Osteocyte (in vitro differentiated cells): ENCODE measurements at regions not wholly inside any gene's neighbourhood (a gene's known extent, or its start where the extent isn't known, plus 50 kb on each side); places are given as distances from the start of the nearest gene placed in this dataset.

Experiments
- DNase-seq: peaks from one replicate; pipeline ENCODE4 v3.0.0; 2021; ENCODE audit warnings: mixed read lengths; ENCODE audit not compliant: unreplicated experiment; ENCODE audit errors: extremely low spot score
- H3K27ac Mint-ChIP-seq: one replicate; pipeline ENCODE4 v1.8.0; 2021; ENCODE audit warnings: mild to moderate bottlenecking, mixed read lengths; ENCODE audit not compliant: unreplicated experiment
- H3K27me3 Mint-ChIP-seq: one replicate; pipeline ENCODE4 v1.8.0; 2021; ENCODE audit warnings: mixed read lengths; ENCODE audit not compliant: unreplicated experiment
- H3K36me3 Mint-ChIP-seq: one replicate; pipeline ENCODE4 v1.8.0; 2021; ENCODE audit warnings: mixed read lengths; ENCODE audit not compliant: unreplicated experiment
- H3K4me1 Mint-ChIP-seq: one replicate; pipeline ENCODE4 v1.8.0; 2021; ENCODE audit warnings: mixed read lengths; ENCODE audit not compliant: unreplicated experiment
- H3K4me3 Mint-ChIP-seq: one replicate; pipeline ENCODE4 v1.8.0; 2021; ENCODE audit warnings: mild to moderate bottlenecking, moderate library complexity, mixed read lengths; ENCODE audit not compliant: unreplicated experiment
- H3K9me3 Mint-ChIP-seq: one replicate; pipeline ENCODE4 v1.8.0; 2021; ENCODE audit warnings: mixed read lengths; ENCODE audit not compliant: unreplicated experiment
- TF ChIP-seq, protein P1 (sequence below): fragments of 200-600 bp; sonication (generic); IDR thresholded peaks from 2 replicates; pipeline ENCODE4 v1.5.0; 2021; ENCODE audit warnings: antibody characterized with exemption, mild to moderate bottlenecking, moderate library complexity

DNA sequence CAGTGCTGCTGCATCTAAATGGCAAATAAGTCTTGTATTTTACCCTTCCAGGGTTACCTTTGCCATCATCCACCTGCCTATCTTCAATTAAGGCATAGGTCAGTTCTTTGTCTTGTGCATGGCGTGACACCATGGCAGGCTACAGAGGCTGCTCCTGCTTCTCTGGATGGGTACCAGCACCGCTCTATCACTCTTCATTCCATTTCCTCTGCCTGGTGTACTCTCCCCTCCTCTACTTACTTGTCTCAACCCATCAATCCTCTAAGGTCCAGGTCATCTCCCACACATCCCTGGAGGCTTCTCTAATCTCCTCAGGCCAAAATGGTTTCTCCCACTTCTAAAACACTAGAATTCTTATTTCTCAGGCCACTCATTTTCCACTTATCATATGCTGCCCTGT lies 257.5 kb downstream of the BARHL2 start:
- no peak overlapping the region for H3K27ac Mint-ChIP-seq
- DNase-seq = no peak
- H3K9me3 Mint-ChIP-seq = no peaks in the 10 kb centered on the region
- H3K4me3 Mint-ChIP-seq = no peak overlapping the region
- TF ChIP-seq, protein P1, sequence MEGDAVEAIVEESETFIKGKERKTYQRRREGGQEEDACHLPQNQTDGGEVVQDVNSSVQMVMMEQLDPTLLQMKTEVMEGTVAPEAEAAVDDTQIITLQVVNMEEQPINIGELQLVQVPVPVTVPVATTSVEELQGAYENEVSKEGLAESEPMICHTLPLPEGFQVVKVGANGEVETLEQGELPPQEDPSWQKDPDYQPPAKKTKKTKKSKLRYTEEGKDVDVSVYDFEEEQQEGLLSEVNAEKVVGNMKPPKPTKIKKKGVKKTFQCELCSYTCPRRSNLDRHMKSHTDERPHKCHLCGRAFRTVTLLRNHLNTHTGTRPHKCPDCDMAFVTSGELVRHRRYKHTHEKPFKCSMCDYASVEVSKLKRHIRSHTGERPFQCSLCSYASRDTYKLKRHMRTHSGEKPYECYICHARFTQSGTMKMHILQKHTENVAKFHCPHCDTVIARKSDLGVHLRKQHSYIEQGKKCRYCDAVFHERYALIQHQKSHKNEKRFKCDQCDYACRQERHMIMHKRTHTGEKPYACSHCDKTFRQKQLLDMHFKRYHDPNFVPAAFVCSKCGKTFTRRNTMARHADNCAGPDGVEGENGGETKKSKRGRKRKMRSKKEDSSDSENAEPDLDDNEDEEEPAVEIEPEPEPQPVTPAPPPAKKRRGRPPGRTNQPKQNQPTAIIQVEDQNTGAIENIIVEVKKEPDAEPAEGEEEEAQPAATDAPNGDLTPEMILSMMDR = no peak
- H3K27me3 Mint-ChIP-seq = peaks cover 3% of the 10 kb centered on the region
- no peaks in the 10 kb centered on the region for H3K36me3 Mint-ChIP-seq
- H3K4me1 Mint-ChIP-seq = no peaks in the 10 kb centered on the region

DNA sequence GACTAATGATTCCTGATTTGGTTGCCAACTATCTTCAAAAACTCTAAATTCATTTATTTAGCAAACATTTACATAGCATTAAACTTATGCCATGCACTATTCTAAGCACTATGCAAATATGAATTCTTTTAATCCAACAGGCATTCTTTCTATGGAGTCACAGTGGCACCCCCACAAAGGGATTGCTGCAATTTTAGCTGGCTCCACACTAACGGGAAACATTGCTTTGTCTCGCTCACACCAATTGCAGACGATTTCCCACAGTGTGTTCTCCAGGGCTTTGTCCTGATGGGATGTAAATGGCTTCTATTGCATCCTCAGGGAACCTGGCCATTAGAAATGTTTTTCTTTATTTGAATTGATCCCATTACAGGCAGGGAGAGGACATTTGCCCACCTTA lies 259.1 kb downstream of the BARHL2 start:
- no peak overlapping the region for H3K4me3 Mint-ChIP-seq
- H3K27ac Mint-ChIP-seq = no peak overlapping the region

DNA sequence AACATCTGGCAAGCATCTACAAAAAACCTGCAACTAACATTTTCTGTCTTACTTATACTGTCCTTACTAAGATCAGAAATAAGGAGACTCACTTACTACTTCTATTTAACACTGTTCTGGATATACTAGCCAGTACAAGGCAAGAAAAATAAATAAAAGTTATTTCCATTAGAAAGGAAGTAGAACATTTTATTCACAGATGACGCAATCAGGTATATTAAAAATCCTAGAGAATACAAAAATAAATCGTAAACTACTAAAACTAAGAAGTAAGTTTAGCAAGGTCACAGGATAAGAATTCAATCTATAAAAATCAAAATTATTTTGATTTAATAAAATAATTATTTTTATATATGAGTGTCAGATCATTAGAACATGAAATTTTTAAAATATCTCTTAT lies 264.6 kb downstream of the BARHL2 start:
- no peaks in the 10 kb centered on the region for H3K4me1 Mint-ChIP-seq
- TF ChIP-seq, protein P1 = no peak
- no peak for DNase-seq
- H3K36me3 Mint-ChIP-seq = no peaks in the 10 kb centered on the region
- H3K4me3 Mint-ChIP-seq = no peak overlapping the region
- H3K9me3 Mint-ChIP-seq = no peaks in the 10 kb centered on the region
- no peak overlapping the region for H3K27ac Mint-ChIP-seq
- H3K27me3 Mint-ChIP-seq = peaks cover 14% of the 10 kb centered on the region

More for the DNA sequence above, 259.1 kb downstream of the BARHL2 start:
- DNase-seq = no peak
- TF ChIP-seq, protein P1 = no peak
- no peaks in the 10 kb centered on the region for H3K36me3 Mint-ChIP-seq
- no peaks in the 10 kb centered on the region for H3K9me3 Mint-ChIP-seq
- H3K4me1 Mint-ChIP-seq = no peaks in the 10 kb centered on the region
- H3K27me3 Mint-ChIP-seq = peaks cover 5% of the 10 kb centered on the region

GRCh38 chr1:90443354-90443753 lies 273.7 kb downstream of the BARHL2 start:
- Mint-ChIP-seq H3K27ac (no peak overlapping the region), H3K27me3 (peaks cover 4% of the 10 kb centered on the region), H3K4me1 (no peaks in the 10 kb centered on the region), H3K9me3 (no peaks in the 10 kb centered on the region), H3K36me3 (no peaks in the 10 kb centered on the region), H3K4me3 (no peak overlapping the region)
- TF ChIP-seq, protein P1 = no peak
- no peak for DNase-seq

GRCh38 chr1:90435351-90435750 lies 281.8 kb downstream of the BARHL2 start:
- H3K36me3 Mint-ChIP-seq = no peaks in the 10 kb centered on the region
- H3K4me3 Mint-ChIP-seq = no peak overlapping the region
- TF ChIP-seq, protein P1 = no peak
- no peak for DNase-seq
- H3K27ac Mint-ChIP-seq = no peak overlapping the region
- no peaks in the 10 kb centered on the region for H3K9me3 Mint-ChIP-seq
- H3K27me3 Mint-ChIP-seq = no peaks in the 10 kb centered on the region
- no peaks in the 10 kb centered on the region for H3K4me1 Mint-ChIP-seq
